Activated CD8-positive, alpha-beta T cell treated with anti-CD3 and anti-CD28 coated beads for 36 hours (primary cell): ENCODE measurements at regions not wholly inside any gene's neighbourhood (a gene's known extent, or its start where the extent isn't known, plus 50 kb on each side); places are given as distances from the start of the nearest gene placed in this dataset.

Experiments used
- ATAC-seq: fragments of 200-7000 bp; cut with Tn5 transposase; one replicate; pipeline ENCODE4 v1.10.0; 2021; ENCODE audit warnings: mild to moderate bottlenecking, moderate library complexity
- CTCF ChIA-PET: fragments of 350-600 bp; sonication (Branson Sonifier 250); formaldehyde crosslinking; loops from one replicate; lab custom pipeline; 2021; ENCODE audit warnings: antibody characterized with exemption; lab: Charles Lee
- POLR2A ChIA-PET: fragments of 350-600 bp; sonication (Branson Sonifier 250); formaldehyde crosslinking; loops from one replicate; lab custom pipeline; 2021; ENCODE audit warnings: antibody characterized with exemption; lab: Charles Lee
- DNase-seq: peaks from one replicate; pipeline ENCODE4 v3.0.0-alpha.2; 2020
- H3K27ac Mint-ChIP-seq: one replicate; pipeline ENCODE4 v1.8.0; 2021; ENCODE audit warnings: mild to moderate bottlenecking, mixed read lengths
- H3K27me3 Mint-ChIP-seq: one replicate; pipeline ENCODE4 v1.8.0; 2021; ENCODE audit warnings: mixed read lengths
- H3K36me3 Mint-ChIP-seq: one replicate; pipeline ENCODE4 v1.8.0; 2021; ENCODE audit warnings: low read depth, mixed read lengths
- H3K4me1 Mint-ChIP-seq: one replicate; pipeline ENCODE4 v1.8.0; 2021; ENCODE audit warnings: low read depth, mixed read lengths
- H3K4me3 Mint-ChIP-seq: one replicate; pipeline ENCODE4 v1.8.0; 2021; ENCODE audit warnings: mild to moderate bottlenecking, moderate library complexity, mixed read lengths
- H3K9me3 Mint-ChIP-seq: one replicate; pipeline ENCODE4 v1.8.0; 2021; ENCODE audit warnings: mixed read lengths
- CTCF ChIP-seq: fragments of 200-600 bp; IDR thresholded peaks from one replicate; pipeline ENCODE4 v1.8.0; 2022; ENCODE audit warnings: antibody characterized with exemption, mild to moderate bottlenecking
- intact Hi-C: fragments of 100-400 bp; cut with micrococcal nuclease; formaldehyde crosslinking; loops from one replicate; pipeline ENCODE4 v1.10.0; 2022

GRCh38 chr1:13990939-13991338 is 291.0 kb downstream of the PRDM2 start:
- Mint-ChIP-seq H3K27me3 (peaks cover 16% of the 10 kb centered on the region), H3K27ac (no peak overlapping the region), H3K9me3 (peaks cover 2% of the 10 kb centered on the region), H3K4me3 (no peak overlapping the region), H3K4me1 (no peaks in the 10 kb centered on the region), H3K36me3 (no peaks in the 10 kb centered on the region)
- no peak for ATAC-seq
- intact Hi-C loops: no loop called here
- no peak for DNase-seq
- CTCF ChIA-PET: interaction anchor here (0.7 kb wide), 1 partner anchor 322 kb away, joined by 3 read pairs; no protein-coding TSS in a partner anchor
- POLR2A ChIA-PET: no interaction called here
- no peak for TF ChIP-seq CTCF

- peaks cover 12% of the 10 kb centered on the region for H3K27me3 Mint-ChIP-seq
- no peaks in the 10 kb centered on the region for H3K4me1 Mint-ChIP-seq
- intact Hi-C loops: no loop called here
- CTCF ChIA-PET: no interaction called here
- H3K36me3 Mint-ChIP-seq: no peaks in the 10 kb centered on the region
- no peak overlapping the region for H3K27ac Mint-ChIP-seq
- ATAC-seq (no peak), DNase-seq (no peak)
- POLR2A ChIA-PET: no interaction called here
- no peak overlapping the region for H3K4me3 Mint-ChIP-seq
- H3K9me3 Mint-ChIP-seq: peaks cover 11% of the 10 kb centered on the region
- no peak for TF ChIP-seq CTCF
Measured at GRCh38 chr1:13992489-13993285, 292.7 kb downstream of the PRDM2 start.

- ATAC-seq (no peak), DNase-seq (no peak)
- TF ChIP-seq CTCF: no peak
- CTCF ChIA-PET: no interaction called here
- peaks cover 11% of the 10 kb centered on the region for H3K27me3 Mint-ChIP-seq
- intact Hi-C loops: no loop called here
- H3K27ac Mint-ChIP-seq: no peak overlapping the region
- POLR2A ChIA-PET: no interaction called here
- no peak overlapping the region for H3K4me3 Mint-ChIP-seq
- H3K9me3 Mint-ChIP-seq: peaks cover 15% of the 10 kb centered on the region
- no peaks in the 10 kb centered on the region for H3K4me1 Mint-ChIP-seq
- no peaks in the 10 kb centered on the region for H3K36me3 Mint-ChIP-seq
Measured at GRCh38 chr1:13994386-13994785, 294.4 kb downstream of the PRDM2 start.

GRCh38 chr1:13996334-13996733 is 296.3 kb downstream of the PRDM2 start:
- no peak overlapping the region for H3K27ac Mint-ChIP-seq
- CTCF ChIA-PET: no interaction called here
- H3K4me3 Mint-ChIP-seq: no peak overlapping the region
- H3K4me1 Mint-ChIP-seq: no peaks in the 10 kb centered on the region
- intact Hi-C loops: no loop called here
- TF ChIP-seq CTCF: no peak
- ATAC-seq: no peak
- peaks cover 13% of the 10 kb centered on the region for H3K27me3 Mint-ChIP-seq
- H3K9me3 Mint-ChIP-seq: peaks cover 24% of the 10 kb centered on the region
- DNase-seq: no peak
- H3K36me3 Mint-ChIP-seq: peaks cover 3% of the 10 kb centered on the region
- POLR2A ChIA-PET: no interaction called here

- DNase-seq (no peak), ATAC-seq (no peak)
- peaks cover 3% of the 10 kb centered on the region for H3K27me3 Mint-ChIP-seq
- POLR2A ChIA-PET: interaction anchor here (0.7 kb wide), 1 partner anchor 80 kb away, joined by 3 read pairs; no protein-coding TSS in a partner anchor
- no peak for TF ChIP-seq CTCF
- no peaks in the 10 kb centered on the region for H3K4me1 Mint-ChIP-seq
- no peak overlapping the region for H3K4me3 Mint-ChIP-seq
- CTCF ChIA-PET: no interaction called here
- peaks cover 3% of the 10 kb centered on the region for H3K36me3 Mint-ChIP-seq
- H3K27ac Mint-ChIP-seq: no peak overlapping the region
- H3K9me3 Mint-ChIP-seq: peaks cover 16% of the 10 kb centered on the region
- intact Hi-C loops: no loop called here
Measured at GRCh38 chr1:14003552-14003951, 303.6 kb downstream of the PRDM2 start.
